Nephron (organoid): ENCODE measurements at regions not wholly inside any gene's neighbourhood (a gene's known extent, or its start where the extent isn't known, plus 50 kb on each side); places are given as distances from the start of the nearest gene placed in this dataset.

Experiments used
- H3K27ac Mint-ChIP-seq, 3 experiments: 2 replicates each; pipeline ENCODE4 v1.8.0; 2020; ENCODE audit warnings: mixed read lengths in 3 of 3, mild to moderate bottlenecking in 2 of 3, moderate library complexity in 1 of 3
- H3K27me3 Mint-ChIP-seq: 2 replicates; pipeline ENCODE4 v1.8.0; 2021; ENCODE audit warnings: low read depth, mild to moderate bottlenecking, moderate library complexity, mixed read lengths
- H3K36me3 Mint-ChIP-seq: 2 replicates; pipeline ENCODE4 v1.8.0; 2020; ENCODE audit warnings: low read depth, mixed read lengths
- H3K4me1 Mint-ChIP-seq: 2 replicates; pipeline ENCODE4 v1.8.0; 2020; ENCODE audit warnings: mixed read lengths
- H3K4me3 Mint-ChIP-seq, 3 experiments: 2 replicates each; pipeline ENCODE4 v1.8.0; 2020; ENCODE audit warnings: mild to moderate bottlenecking in 3 of 3, mixed read lengths in 3 of 3, moderate library complexity in 2 of 3
- H3K9me3 Mint-ChIP-seq: 2 replicates; pipeline ENCODE4 v1.8.0; 2020; ENCODE audit warnings: mixed read lengths
- TF ChIP-seq, protein P1 (sequence below), 3 experiments: fragments of 200-600 bp; sonication (generic); IDR thresholded peaks; one replicate each; pipeline ENCODE4 v1.5.0; 2021; ENCODE audit warnings: antibody characterized with exemption in 3 of 3; ENCODE audit not compliant: unreplicated experiment in 3 of 3

DNA sequence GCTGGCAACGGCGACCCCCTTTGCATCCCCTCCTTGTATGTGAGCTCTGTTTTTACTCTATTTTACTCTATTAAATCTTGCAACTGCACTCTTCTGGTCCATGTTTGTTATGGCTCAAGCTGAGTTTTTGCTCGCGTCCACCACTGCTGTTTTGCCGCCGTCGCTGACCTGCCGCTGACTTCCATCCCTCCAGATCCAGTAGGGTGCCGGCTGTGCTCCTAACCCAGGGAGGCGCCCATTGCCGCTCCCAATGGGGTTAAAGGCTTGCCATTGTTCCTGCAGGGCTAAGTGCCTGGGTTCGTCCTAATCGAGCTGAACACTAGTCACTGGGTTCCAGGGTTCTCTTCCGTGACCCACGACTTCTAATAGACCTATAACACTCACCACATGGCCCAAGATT, 2704.4 kb downstream of the PCDH9 start:
- Mint-ChIP-seq H3K27ac (no peak overlapping the region), H3K4me3 (no peak overlapping the region), H3K27me3 (no peaks in the 10 kb centered on the region), H3K36me3 (no peaks in the 10 kb centered on the region), H3K4me1 (peaks cover 5% of the 10 kb centered on the region), H3K9me3 (no peaks in the 10 kb centered on the region)
- TF ChIP-seq, protein P1, sequence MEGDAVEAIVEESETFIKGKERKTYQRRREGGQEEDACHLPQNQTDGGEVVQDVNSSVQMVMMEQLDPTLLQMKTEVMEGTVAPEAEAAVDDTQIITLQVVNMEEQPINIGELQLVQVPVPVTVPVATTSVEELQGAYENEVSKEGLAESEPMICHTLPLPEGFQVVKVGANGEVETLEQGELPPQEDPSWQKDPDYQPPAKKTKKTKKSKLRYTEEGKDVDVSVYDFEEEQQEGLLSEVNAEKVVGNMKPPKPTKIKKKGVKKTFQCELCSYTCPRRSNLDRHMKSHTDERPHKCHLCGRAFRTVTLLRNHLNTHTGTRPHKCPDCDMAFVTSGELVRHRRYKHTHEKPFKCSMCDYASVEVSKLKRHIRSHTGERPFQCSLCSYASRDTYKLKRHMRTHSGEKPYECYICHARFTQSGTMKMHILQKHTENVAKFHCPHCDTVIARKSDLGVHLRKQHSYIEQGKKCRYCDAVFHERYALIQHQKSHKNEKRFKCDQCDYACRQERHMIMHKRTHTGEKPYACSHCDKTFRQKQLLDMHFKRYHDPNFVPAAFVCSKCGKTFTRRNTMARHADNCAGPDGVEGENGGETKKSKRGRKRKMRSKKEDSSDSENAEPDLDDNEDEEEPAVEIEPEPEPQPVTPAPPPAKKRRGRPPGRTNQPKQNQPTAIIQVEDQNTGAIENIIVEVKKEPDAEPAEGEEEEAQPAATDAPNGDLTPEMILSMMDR (IDR thresholded peaks at IDR 0.05; ENCODE audit: unreplicated experiment in 3 of 3), result no peak

DNA sequence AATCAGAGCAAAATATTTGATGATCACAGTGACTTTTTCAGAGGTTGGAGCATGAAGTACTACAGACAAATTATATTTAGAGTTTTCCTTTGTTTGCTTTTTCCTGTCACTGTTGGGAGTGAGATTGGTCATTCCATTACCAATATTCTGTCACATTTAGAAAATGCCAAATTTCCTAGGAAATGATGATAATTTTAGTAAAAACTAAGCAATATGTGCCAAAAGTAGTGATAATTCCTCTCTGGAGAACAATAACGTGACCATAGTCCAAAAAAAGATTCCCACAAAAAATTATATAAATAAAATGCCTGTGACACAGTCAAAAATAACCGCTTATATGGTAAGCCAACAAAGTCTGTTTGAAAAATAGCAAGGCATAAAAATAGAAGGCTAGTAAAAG, 2719.4 kb downstream of the PCDH9 start:
- Mint-ChIP-seq H3K36me3 (no peaks in the 10 kb centered on the region), H3K4me3 (no peak overlapping the region), H3K27me3 (no peaks in the 10 kb centered on the region), H3K27ac (no peak overlapping the region), H3K4me1 (no peaks in the 10 kb centered on the region), H3K9me3 (peaks cover 6% of the 10 kb centered on the region)
- TF ChIP-seq, protein P1 (IDR thresholded peaks at IDR 0.05; ENCODE audit: unreplicated experiment in 3 of 3), result no peak

DNA sequence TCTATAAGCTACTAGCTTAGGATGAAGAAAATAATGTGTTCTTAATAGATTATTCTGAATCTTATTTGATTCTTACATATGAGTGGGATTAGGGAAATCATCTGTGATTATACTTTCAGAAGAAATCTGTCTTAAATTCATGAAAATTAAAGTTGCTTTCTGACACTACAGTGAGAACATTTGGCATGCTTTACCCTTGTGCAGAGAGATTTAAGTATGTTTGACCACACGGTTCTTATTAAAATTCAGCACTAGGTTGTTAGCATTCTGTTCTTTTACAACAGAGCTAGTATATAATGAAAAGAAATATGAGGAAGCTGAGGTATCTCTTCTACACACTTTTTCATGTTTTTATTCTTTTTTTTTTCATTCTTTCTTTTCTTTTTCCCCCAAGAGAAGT, 2723.9 kb downstream of the PCDH9 start:
- Mint-ChIP-seq H3K4me1 (no peaks in the 10 kb centered on the region), H3K36me3 (no peaks in the 10 kb centered on the region), H3K4me3 (no peak overlapping the region), H3K27ac (no peak overlapping the region), H3K9me3 (no peaks in the 10 kb centered on the region), H3K27me3 (no peaks in the 10 kb centered on the region)
- TF ChIP-seq, protein P1 (IDR thresholded peaks at IDR 0.05; ENCODE audit: unreplicated experiment in 3 of 3), result no peak

DNA sequence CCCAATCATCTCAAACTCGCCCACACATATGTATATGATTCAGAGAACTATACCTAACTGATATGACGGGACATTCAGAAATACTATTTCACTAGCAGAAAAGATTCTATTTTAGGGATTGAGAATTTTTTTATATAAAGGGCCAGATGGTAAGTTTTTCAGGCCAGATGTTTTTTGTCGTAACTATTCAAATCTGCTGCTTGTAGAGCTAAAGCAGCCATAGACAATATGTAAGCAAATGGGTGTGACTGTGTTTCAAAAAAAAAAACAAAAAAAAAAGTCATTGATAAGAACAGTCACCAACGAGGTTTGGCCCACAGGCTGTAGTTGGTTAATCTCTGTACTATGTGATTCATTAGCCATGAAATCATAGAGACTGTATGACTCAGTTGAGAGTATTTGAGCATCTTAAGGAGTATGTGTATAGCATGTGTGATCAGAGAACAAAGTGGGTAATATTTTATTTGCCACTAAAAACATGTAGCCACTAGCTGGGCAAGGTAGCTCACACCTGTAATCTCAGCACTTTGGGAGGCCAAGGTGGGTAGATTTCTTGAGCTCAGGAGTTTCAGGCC, 2724.7 kb downstream of the PCDH9 start:
- no peak overlapping the region for H3K27ac Mint-ChIP-seq
- H3K4me3 Mint-ChIP-seq, result no peak overlapping the region
- TF ChIP-seq, protein P1 (IDR thresholded peaks at IDR 0.05; ENCODE audit: unreplicated experiment in 3 of 3), result no peak
- no peaks in the 10 kb centered on the region for H3K4me1 Mint-ChIP-seq
- no peaks in the 10 kb centered on the region for H3K36me3 Mint-ChIP-seq
- H3K27me3 Mint-ChIP-seq, result no peaks in the 10 kb centered on the region
- H3K9me3 Mint-ChIP-seq, result no peaks in the 10 kb centered on the region

DNA sequence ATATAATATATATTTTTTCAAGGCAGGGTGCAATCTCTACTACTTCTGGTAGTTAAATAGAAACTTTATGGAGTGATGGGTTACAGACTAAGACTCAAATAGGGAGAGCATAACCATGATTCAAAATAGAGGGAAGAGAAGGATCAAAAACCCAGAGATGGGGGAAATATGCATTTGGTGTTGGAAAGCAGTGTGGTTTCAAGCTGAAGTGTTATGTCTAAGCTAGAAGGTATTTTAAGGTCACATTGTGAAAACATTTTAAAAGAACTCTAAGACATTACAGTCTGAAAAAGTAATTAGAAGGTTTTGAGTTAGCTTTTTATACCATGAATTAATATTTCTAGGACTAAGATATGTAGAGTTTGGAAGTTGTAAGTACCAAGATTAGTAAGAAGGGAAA, 2741.4 kb downstream of the PCDH9 start:
- no peaks in the 10 kb centered on the region for H3K27me3 Mint-ChIP-seq
- H3K4me1 Mint-ChIP-seq, result no peaks in the 10 kb centered on the region
- H3K4me3 Mint-ChIP-seq, result no peak overlapping the region
- TF ChIP-seq, protein P1 (IDR thresholded peaks at IDR 0.05; ENCODE audit: unreplicated experiment in 3 of 3), result no peak
- H3K36me3 Mint-ChIP-seq, result no peaks in the 10 kb centered on the region
- no peak overlapping the region for H3K27ac Mint-ChIP-seq
- H3K9me3 Mint-ChIP-seq, result no peaks in the 10 kb centered on the region

DNA sequence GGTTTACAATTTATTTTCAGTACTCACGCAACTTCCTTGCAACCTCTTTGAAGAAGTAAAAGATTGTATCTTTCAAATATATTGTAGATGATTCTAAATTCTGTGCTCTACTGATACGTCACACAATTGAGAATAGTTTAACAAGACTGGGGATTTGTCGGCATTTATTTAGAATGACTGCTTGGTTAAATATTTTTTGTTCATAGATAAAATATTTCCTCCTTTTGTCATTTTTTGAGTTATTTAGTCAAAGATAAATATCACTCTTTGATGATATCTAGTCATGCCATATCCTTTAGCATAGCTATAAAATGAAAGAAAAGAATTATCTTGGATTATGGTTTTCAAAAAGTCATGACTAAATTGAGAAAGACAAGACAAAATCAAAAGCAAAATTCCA, 2747.8 kb downstream of the PCDH9 start:
- no peaks in the 10 kb centered on the region for H3K36me3 Mint-ChIP-seq
- peaks cover 6% of the 10 kb centered on the region for H3K4me1 Mint-ChIP-seq
- H3K27ac Mint-ChIP-seq, result no peak overlapping the region
- H3K4me3 Mint-ChIP-seq, result no peak overlapping the region
- TF ChIP-seq, protein P1 (IDR thresholded peaks at IDR 0.05; ENCODE audit: unreplicated experiment in 3 of 3), result no peak
- H3K9me3 Mint-ChIP-seq, result no peaks in the 10 kb centered on the region
- H3K27me3 Mint-ChIP-seq, result no peaks in the 10 kb centered on the region
